ENCODE measurements at regions not wholly inside any gene's neighbourhood (a gene's known extent, or its start where the extent isn't known, plus 50 kb on each side); places are given as distances from the start of the nearest gene placed in this dataset.

- TF ChIP-seq EZH2 (optimal IDR thresholded peaks at IDR 0.05; ENCODE audit: low read depth, low read length) (no peak), CTCF (IDR thresholded peaks at IDR 0.05; ENCODE audit: low read length) (no peak)
Measured at GRCh38 chr7:33687625-33688024, 217.7 kb upstream of the BMPER start.

Measured in MM.1S (cell line).